ENCODE measurements at regions not wholly inside any gene's neighbourhood (a gene's known extent, or its start where the extent isn't known, plus 50 kb on each side); places are given as distances from the start of the nearest gene placed in this dataset.
A peak's percentile ranks its signal among the peaks of the same experiment; 100 is the strongest.

DNA sequence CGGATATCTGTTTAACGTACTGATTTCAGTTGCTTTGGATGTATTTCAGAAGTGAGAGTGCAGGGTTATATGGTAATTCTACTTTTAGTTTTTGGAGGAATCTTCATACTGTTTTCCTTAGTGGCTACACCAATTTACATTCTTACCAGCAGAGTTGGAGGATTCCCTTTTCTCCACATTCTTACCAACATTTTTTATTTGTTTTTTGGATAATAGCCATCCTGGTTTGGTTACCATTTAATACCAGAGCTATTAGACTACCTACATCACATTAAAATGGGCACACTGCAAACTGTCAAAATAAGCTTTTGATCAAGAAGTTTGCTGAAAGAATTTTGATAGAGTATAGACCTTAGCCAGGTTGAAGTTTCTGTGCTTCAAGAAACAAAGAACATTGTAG is 217.2 kb upstream of the CFAP20DC start:
- Mint-ChIP-seq H3K27ac (no peak overlapping the region), H3K27me3 (no peaks in the 10 kb centered on the region), H3K36me3 (peaks cover 0 to 17% (median 4%) of the 10 kb centered on the region in 5 donors), H3K4me3 (no peak overlapping the region), H3K4me1 (no peaks in the 10 kb centered on the region), H3K9me3 (peaks cover 0 to 20% (median 9%) of the 10 kb centered on the region in 11 donors)
- ATAC-seq (no peak), DNase-seq (no peak)
- H3K4me3 ChIP-seq (ENCODE audit: low read length) = no peak overlapping the region
- no peaks in the 10 kb centered on the region for H3K36me3 ChIP-seq (ENCODE audit: control insufficient read depth in 2 of 3, insufficient read depth in 3 of 3, low read length in 3 of 3)
- intact Hi-C loops (cut with micrococcal nuclease) = no loop called here
- ChIA-PET CTCF (no interaction called here), POLR2A (no interaction called here)
- H3K27me3 ChIP-seq (ENCODE audit: control insufficient read depth in 2 of 2, insufficient read depth in 2 of 2, low read length in 2 of 2) = no peaks in the 10 kb centered on the region
- no peaks in the 10 kb centered on the region for H3K4me1 ChIP-seq (ENCODE audit: control insufficient read depth in 2 of 2, insufficient read depth in 2 of 2, low read length in 2 of 2)
- no peaks in the 10 kb centered on the region for H3K9me3 ChIP-seq (ENCODE audit: control insufficient read depth in 2 of 3, low read length in 3 of 3)
- no peak overlapping the region for H3K27ac ChIP-seq (ENCODE audit: low read depth, low read length)

GRCh38 chr3:59266551-59266950 is 216.7 kb upstream of the CFAP20DC start:
- Mint-ChIP-seq H3K4me3 (no peak overlapping the region), H3K27me3 (no peaks in the 10 kb centered on the region), H3K4me1 (no peaks in the 10 kb centered on the region), H3K9me3 (peaks cover 0 to 20% (median 9%) of the 10 kb centered on the region in 11 donors), H3K27ac (no peak overlapping the region), H3K36me3 (peaks cover 0 to 17% (median 4%) of the 10 kb centered on the region in 5 donors)
- ChIA-PET POLR2A (no interaction called here), CTCF (no interaction called here)
- DNase-seq (no peak), ATAC-seq (no peak)
- intact Hi-C loops (cut with micrococcal nuclease) = no loop called here
- no peaks in the 10 kb centered on the region for H3K4me1 ChIP-seq (ENCODE audit: control insufficient read depth in 2 of 2, insufficient read depth in 2 of 2, low read length in 2 of 2)
- H3K27ac ChIP-seq (ENCODE audit: low read depth, low read length) = no peak overlapping the region
- H3K36me3 ChIP-seq (ENCODE audit: control insufficient read depth in 2 of 3, insufficient read depth in 3 of 3, low read length in 3 of 3) = no peaks in the 10 kb centered on the region
- no peak overlapping the region for H3K4me3 ChIP-seq (ENCODE audit: low read length)
- H3K27me3 ChIP-seq (ENCODE audit: control insufficient read depth in 2 of 2, insufficient read depth in 2 of 2, low read length in 2 of 2) = no peaks in the 10 kb centered on the region
- no peaks in the 10 kb centered on the region for H3K9me3 ChIP-seq (ENCODE audit: control insufficient read depth in 2 of 3, low read length in 3 of 3)

GRCh38 chr3:59265566-59265965 is 215.7 kb upstream of the CFAP20DC start:
- H3K27ac Mint-ChIP-seq = peak overlapping the region in 1 of 9 donors; percentile 62
- ChIA-PET POLR2A (no interaction called here), CTCF (no interaction called here)
- H3K9me3 ChIP-seq (ENCODE audit: control insufficient read depth in 2 of 3, low read length in 3 of 3) = no peaks in the 10 kb centered on the region
- H3K36me3 Mint-ChIP-seq = peaks cover 0 to 17% (median 4%) of the 10 kb centered on the region in 5 donors
- no peaks in the 10 kb centered on the region for H3K4me1 ChIP-seq (ENCODE audit: control insufficient read depth in 2 of 2, insufficient read depth in 2 of 2, low read length in 2 of 2)
- no peaks in the 10 kb centered on the region for H3K36me3 ChIP-seq (ENCODE audit: control insufficient read depth in 2 of 3, insufficient read depth in 3 of 3, low read length in 3 of 3)
- ATAC-seq (no peak), DNase-seq (no peak)
- H3K27me3 Mint-ChIP-seq = peaks cover 0 to 2% (median 0%) of the 10 kb centered on the region in 5 donors
- intact Hi-C loops (cut with micrococcal nuclease) = no loop called here
- H3K9me3 Mint-ChIP-seq = peaks cover 0 to 20% (median 9%) of the 10 kb centered on the region in 11 donors
- no peaks in the 10 kb centered on the region for H3K27me3 ChIP-seq (ENCODE audit: control insufficient read depth in 2 of 2, insufficient read depth in 2 of 2, low read length in 2 of 2)
- no peak overlapping the region for H3K27ac ChIP-seq (ENCODE audit: low read depth, low read length)
- no peak overlapping the region for H3K4me3 ChIP-seq (ENCODE audit: low read length)
- no peaks in the 10 kb centered on the region for H3K4me1 Mint-ChIP-seq
- no peak overlapping the region for H3K4me3 Mint-ChIP-seq

GRCh38 chr3:59264366-59264765 is 214.5 kb upstream of the CFAP20DC start:
- Mint-ChIP-seq H3K4me3 (no peak overlapping the region), H3K27ac (no peak overlapping the region), H3K9me3 (peaks cover 0 to 20% (median 9%) of the 10 kb centered on the region in 11 donors), H3K4me1 (no peaks in the 10 kb centered on the region), H3K27me3 (peaks cover 0 to 2% (median 0%) of the 10 kb centered on the region in 5 donors), H3K36me3 (peaks cover 0 to 17% (median 4%) of the 10 kb centered on the region in 5 donors)
- ATAC-seq = no peak
- no peak overlapping the region for H3K27ac ChIP-seq (ENCODE audit: low read depth, low read length)
- DNase-seq = no peak
- H3K4me3 ChIP-seq (ENCODE audit: low read length) = no peak overlapping the region
- ChIA-PET CTCF (no interaction called here), POLR2A (no interaction called here)
- no peaks in the 10 kb centered on the region for H3K36me3 ChIP-seq (ENCODE audit: control insufficient read depth in 2 of 3, insufficient read depth in 3 of 3, low read length in 3 of 3)
- no peaks in the 10 kb centered on the region for H3K27me3 ChIP-seq (ENCODE audit: control insufficient read depth in 2 of 2, insufficient read depth in 2 of 2, low read length in 2 of 2)
- no peaks in the 10 kb centered on the region for H3K9me3 ChIP-seq (ENCODE audit: control insufficient read depth in 2 of 3, low read length in 3 of 3)
- intact Hi-C loops (cut with micrococcal nuclease) = no loop called here
- H3K4me1 ChIP-seq (ENCODE audit: control insufficient read depth in 2 of 2, insufficient read depth in 2 of 2, low read length in 2 of 2) = no peaks in the 10 kb centered on the region

DNA sequence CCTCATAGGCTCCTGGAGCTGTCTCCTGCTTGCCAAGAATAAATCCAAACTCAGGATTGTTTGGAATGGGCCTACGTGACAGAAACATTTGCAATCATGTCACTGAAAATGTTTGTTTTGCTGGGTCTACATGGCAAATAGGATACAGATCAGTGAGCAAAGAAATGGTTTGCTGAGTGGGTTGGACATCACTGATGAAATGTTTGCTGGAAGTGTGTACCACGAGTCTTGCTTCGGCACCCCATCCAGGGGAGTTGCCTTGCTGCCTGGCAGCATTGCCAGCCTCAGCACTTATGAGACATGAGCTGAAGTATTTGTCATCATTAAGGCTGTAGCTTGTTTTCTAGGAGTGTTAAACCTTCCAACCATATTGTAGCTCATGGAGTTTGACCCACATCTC is 213.3 kb upstream of the CFAP20DC start:
- ATAC-seq (no peak), DNase-seq (no peak)
- H3K27ac Mint-ChIP-seq = no peak overlapping the region
- no peaks in the 10 kb centered on the region for H3K4me1 ChIP-seq (ENCODE audit: control insufficient read depth in 2 of 2, insufficient read depth in 2 of 2, low read length in 2 of 2)
- H3K4me1 Mint-ChIP-seq = no peaks in the 10 kb centered on the region
- no peaks in the 10 kb centered on the region for H3K9me3 ChIP-seq (ENCODE audit: control insufficient read depth in 2 of 3, low read length in 3 of 3)
- no peaks in the 10 kb centered on the region for H3K36me3 ChIP-seq (ENCODE audit: control insufficient read depth in 2 of 3, insufficient read depth in 3 of 3, low read length in 3 of 3)
- H3K4me3 ChIP-seq (ENCODE audit: low read length) = no peak overlapping the region
- ChIA-PET CTCF (no interaction called here), POLR2A (no interaction called here)
- intact Hi-C loops (cut with micrococcal nuclease) = no loop called here
- H3K27me3 Mint-ChIP-seq = peaks cover 0 to 3% (median 0%) of the 10 kb centered on the region in 5 donors
- H3K27me3 ChIP-seq (ENCODE audit: control insufficient read depth in 2 of 2, insufficient read depth in 2 of 2, low read length in 2 of 2) = no peaks in the 10 kb centered on the region
- H3K27ac ChIP-seq (ENCODE audit: low read depth, low read length) = no peak overlapping the region
- H3K36me3 Mint-ChIP-seq = peaks cover 0 to 17% (median 4%) of the 10 kb centered on the region in 5 donors
- H3K9me3 Mint-ChIP-seq = peaks cover 0 to 20% (median 9%) of the 10 kb centered on the region in 11 donors
- H3K4me3 Mint-ChIP-seq = no peak overlapping the region

DNA sequence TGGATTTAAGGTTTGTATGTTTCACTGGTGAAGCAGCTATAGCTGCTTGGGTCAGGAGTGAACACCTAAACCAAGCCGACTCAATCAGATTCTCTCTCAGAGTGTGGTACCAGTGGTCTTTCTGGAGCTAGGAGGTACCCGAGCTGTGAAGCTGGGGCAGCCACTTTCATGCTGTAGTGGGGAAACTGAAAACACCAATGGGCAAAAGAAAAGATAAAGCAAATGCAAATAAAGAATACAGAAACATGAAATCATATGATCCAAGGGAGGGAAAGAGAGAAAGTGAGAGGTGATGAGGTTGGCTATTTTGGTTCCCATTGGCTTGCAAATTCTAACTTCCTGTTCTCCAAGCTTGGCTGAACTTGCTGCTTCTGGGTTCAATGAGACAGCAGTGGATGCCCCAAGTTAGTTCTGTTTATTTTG is 212.3 kb upstream of the CFAP20DC start:
- ChIA-PET CTCF (no interaction called here), POLR2A (no interaction called here)
- Histone ChIP-seq H3K27ac (ENCODE audit: low read depth, low read length) (no peak overlapping the region), H3K27me3 (ENCODE audit: control insufficient read depth in 2 of 2, insufficient read depth in 2 of 2, low read length in 2 of 2) (no peaks in the 10 kb centered on the region), H3K36me3 (ENCODE audit: control insufficient read depth in 2 of 3, insufficient read depth in 3 of 3, low read length in 3 of 3) (no peaks in the 10 kb centered on the region), H3K4me1 (ENCODE audit: control insufficient read depth in 2 of 2, insufficient read depth in 2 of 2, low read length in 2 of 2) (no peaks in the 10 kb centered on the region), H3K9me3 (ENCODE audit: control insufficient read depth in 2 of 3, low read length in 3 of 3) (no peaks in the 10 kb centered on the region), H3K4me3 (ENCODE audit: low read length) (no peak overlapping the region)
- H3K27me3 Mint-ChIP-seq = peaks cover 0 to 3% (median 0%) of the 10 kb centered on the region in 5 donors
- peak overlapping the region in 1 of 9 donors; percentile 8 for H3K27ac Mint-ChIP-seq
- peaks cover 0 to 17% (median 4%) of the 10 kb centered on the region in 5 donors for H3K36me3 Mint-ChIP-seq
- no peaks in the 10 kb centered on the region for H3K4me1 Mint-ChIP-seq
- peaks cover 0 to 20% (median 9%) of the 10 kb centered on the region in 11 donors for H3K9me3 Mint-ChIP-seq
- intact Hi-C loops (cut with micrococcal nuclease) = no loop called here
- no peak for DNase-seq
- H3K4me3 Mint-ChIP-seq = no peak overlapping the region
- ATAC-seq = no peak

- ATAC-seq (no peak), DNase-seq (no peak)
- no peak overlapping the region for H3K4me3 Mint-ChIP-seq
- peaks cover 0 to 3% (median 0%) of the 10 kb centered on the region in 5 donors for H3K27me3 Mint-ChIP-seq
- Histone ChIP-seq H3K27ac (ENCODE audit: low read depth, low read length) (no peak overlapping the region), H3K4me3 (ENCODE audit: low read length) (no peak overlapping the region), H3K27me3 (ENCODE audit: control insufficient read depth in 2 of 2, insufficient read depth in 2 of 2, low read length in 2 of 2) (no peaks in the 10 kb centered on the region), H3K4me1 (ENCODE audit: control insufficient read depth in 2 of 2, insufficient read depth in 2 of 2, low read length in 2 of 2) (no peaks in the 10 kb centered on the region), H3K36me3 (ENCODE audit: control insufficient read depth in 2 of 3, insufficient read depth in 3 of 3, low read length in 3 of 3) (no peaks in the 10 kb centered on the region), H3K9me3 (ENCODE audit: control insufficient read depth in 2 of 3, low read length in 3 of 3) (no peaks in the 10 kb centered on the region)
- peaks cover 0 to 17% (median 4%) of the 10 kb centered on the region in 5 donors for H3K36me3 Mint-ChIP-seq
- H3K4me1 Mint-ChIP-seq = no peaks in the 10 kb centered on the region
- intact Hi-C loops (cut with micrococcal nuclease) = no loop called here
- peaks cover 0 to 20% (median 7%) of the 10 kb centered on the region in 11 donors for H3K9me3 Mint-ChIP-seq
- CTCF ChIA-PET = no interaction called here
- no peak overlapping the region for H3K27ac Mint-ChIP-seq
- POLR2A ChIA-PET = no interaction called here
Observed at GRCh38 chr3:59261009-59261408, 211.2 kb upstream of the CFAP20DC start.
